Smooth muscle cell (in vitro differentiated cells): ENCODE measurements at regions not wholly inside any gene's neighbourhood (a gene's known extent, or its start where the extent isn't known, plus 50 kb on each side); places are given as distances from the start of the nearest gene placed in this dataset.

ENCODE experiments used
- DNase-seq: peaks from one replicate; lab custom pipeline; 2025; ENCODE audit not compliant: unreplicated experiment; lab: John Stamatoyannopoulos, UW
- H2AFZ ChIP-seq: fragments of 200-600 bp; sonication (generic); 2 replicates; pipeline ENCODE4 v1.6.0; 2016; ENCODE audit warnings: antibody characterized with exemption, low read depth, mild to moderate bottlenecking
- H3F3A ChIP-seq: fragments of 200-600 bp; sonication (generic); 2 replicates; pipeline ENCODE4 v1.6.0; 2017; ENCODE audit warnings: antibody characterized with exemption, low read depth
- H3K27ac ChIP-seq: fragments of 200-600 bp; sonication (generic); 2 replicates; pipeline ENCODE4 v1.5.1; 2016; ENCODE audit warnings: low read depth, mild to moderate bottlenecking
- H3K27me3 ChIP-seq: fragments of 200-600 bp; sonication (generic); 2 replicates; pipeline ENCODE4 v1.6.1; 2016; ENCODE audit warnings: low read depth, mild to moderate bottlenecking
- H3K36me3 ChIP-seq: fragments of 200-600 bp; sonication (generic); 2 replicates; pipeline ENCODE4 v1.5.1; 2016; ENCODE audit warnings: low read depth
- H3K4me1 ChIP-seq: fragments of 200-600 bp; sonication (generic); 2 replicates; pipeline ENCODE4 v1.5.1; 2016; ENCODE audit warnings: low read depth
- H3K4me2 ChIP-seq: fragments of 200-600 bp; sonication (generic); 2 replicates; pipeline ENCODE4 v1.6.0; 2016; ENCODE audit warnings: mild to moderate bottlenecking
- H3K4me3 ChIP-seq: fragments of 200-600 bp; sonication (generic); 2 replicates; pipeline ENCODE4 v1.5.1; 2016; ENCODE audit warnings: mild to moderate bottlenecking
- H3K79me2 ChIP-seq: fragments of 200-600 bp; sonication (generic); 2 replicates; pipeline ENCODE4 v1.6.0; 2016; ENCODE audit warnings: low read depth, mild to moderate bottlenecking
- H3K9ac ChIP-seq: fragments of 200-600 bp; sonication (generic); 2 replicates; pipeline ENCODE4 v1.6.0; 2016; ENCODE audit warnings: low read depth
- H3K9me3 ChIP-seq: fragments of 200-600 bp; sonication (generic); replicated peaks from 2 replicates; pipeline ENCODE4 v1.5.1; 2016; ENCODE audit warnings: low read depth
- H4K20me1 ChIP-seq: fragments of 200-600 bp; sonication (generic); 2 replicates; pipeline ENCODE4 v1.6.0; 2016; ENCODE audit warnings: low read depth
- CTCF ChIP-seq: fragments of 200-600 bp; sonication (generic); IDR thresholded peaks from 2 replicates; pipeline ENCODE4 v1.5.1; 2017; ENCODE audit warnings: borderline replicate concordance, mild to moderate bottlenecking, antibody characterized with exemption; ENCODE audit not compliant: insufficient read depth, poor library complexity, severe bottlenecking
- WGBS: methylation state at CpG from one replicate; pipeline ENCODE4 v1.1.7; 2016; ENCODE audit warnings: low lambda C conversion rate; 5-methylcytosine and 5-hydroxymethylcytosine counted together

- H2AFZ ChIP-seq = no peak overlapping the region
- peaks cover 45% of the 10 kb centered on the region for H3K79me2 ChIP-seq
- H3K27ac ChIP-seq = no peak overlapping the region
- peaks cover 10% of the 10 kb centered on the region for H4K20me1 ChIP-seq
- no peaks in the 10 kb centered on the region for H3K9me3 ChIP-seq
- DNase-seq = no peak
- no peaks in the 10 kb centered on the region for H3F3A ChIP-seq
- WGBS = 100% methylated on average over 3 of the region's 3 CpGs
- no peak overlapping the region for H3K4me2 ChIP-seq
- H3K9ac ChIP-seq = no peak overlapping the region
- no peaks in the 10 kb centered on the region for H3K36me3 ChIP-seq
- no peak for TF ChIP-seq CTCF
- H3K4me3 ChIP-seq = no peak overlapping the region
- H3K4me1 ChIP-seq = peaks cover under 1% of the 10 kb centered on the region
- H3K27me3 ChIP-seq = no peaks in the 10 kb centered on the region
Observed at GRCh38 chr3:15851735-15852134, 54.0 kb upstream of the ANKRD28 start.

DNA sequence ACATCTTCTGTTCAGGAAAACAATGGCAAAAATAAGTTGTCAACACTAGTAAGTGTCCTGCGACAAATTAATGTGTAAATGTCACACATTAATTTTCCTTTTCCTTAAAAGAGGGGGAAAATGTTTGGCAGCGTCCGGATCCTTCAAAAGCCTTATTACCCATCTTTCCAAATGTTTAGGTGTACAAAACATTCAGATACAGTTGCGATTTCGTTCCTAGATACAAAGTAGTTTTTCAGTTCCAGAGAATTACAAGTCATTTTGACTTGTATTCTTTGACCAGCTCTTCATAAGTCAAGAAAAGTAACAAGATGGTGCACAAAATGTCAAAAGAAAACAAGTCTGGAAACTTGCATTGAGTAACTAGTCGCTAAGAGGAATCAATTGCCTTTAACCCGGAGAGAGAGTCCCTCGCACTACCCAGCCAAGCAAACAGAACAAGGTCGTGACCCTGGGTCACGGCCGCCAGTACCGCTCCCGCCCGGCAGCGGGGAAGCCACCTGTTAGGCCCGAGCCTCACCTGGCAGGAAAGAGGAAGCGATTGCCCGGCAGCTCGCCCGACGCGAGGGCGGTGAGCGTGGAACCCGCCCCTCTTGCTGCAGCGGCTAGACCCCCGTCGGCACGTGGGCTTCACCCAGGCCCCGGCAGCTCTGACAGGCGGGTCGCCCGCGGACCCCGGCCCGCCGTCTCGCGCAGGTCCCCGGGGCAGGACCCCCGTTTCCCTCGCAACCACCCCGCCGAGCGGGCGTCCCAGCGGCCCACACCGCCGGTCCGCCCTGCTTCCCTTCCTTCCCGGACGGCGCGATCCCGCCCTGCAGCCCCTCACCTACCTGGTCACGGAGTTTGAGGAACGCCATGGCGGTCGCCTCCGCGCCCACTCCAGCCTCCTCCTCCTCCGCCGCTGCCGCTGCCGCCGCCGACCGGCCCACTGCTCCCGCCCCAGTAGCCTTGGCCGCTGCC, 61.0 kb upstream of the ANKRD28 start:
- Histone ChIP-seq H3K27me3 (no peaks in the 10 kb centered on the region), H3K4me2 (peak overlapping the region; percentile 92), H3K4me1 (peaks cover 9% of the 10 kb centered on the region), H3K79me2 (peaks cover 47% of the 10 kb centered on the region), H2AFZ (peak overlapping the region; percentile 95), H3K9ac (peak overlapping the region; percentile 70), H3K27ac (no peak overlapping the region), H4K20me1 (peaks cover 5% of the 10 kb centered on the region), H3K9me3 (no peaks in the 10 kb centered on the region), H3K4me3 (peak overlapping the region; percentile 91), H3K36me3 (no peaks in the 10 kb centered on the region), H3F3A (peaks cover 7% of the 10 kb centered on the region)
- WGBS = 5% methylated on average over 54 of the region's 70 CpGs
- no peak for DNase-seq
- no peak for TF ChIP-seq CTCF

- Histone ChIP-seq H3K36me3 (no peaks in the 10 kb centered on the region), H3K4me1 (peaks cover 9% of the 10 kb centered on the region), H3K9ac (peak overlapping the region; percentile 70), H4K20me1 (peaks cover 5% of the 10 kb centered on the region), H3K27ac (no peak overlapping the region), H3F3A (peaks cover 7% of the 10 kb centered on the region), H3K27me3 (no peaks in the 10 kb centered on the region), H2AFZ (peak overlapping the region; percentile 95), H3K4me2 (peak overlapping the region; percentile 92), H3K4me3 (peak overlapping the region; percentile 91), H3K9me3 (no peaks in the 10 kb centered on the region), H3K79me2 (peaks cover 41% of the 10 kb centered on the region)
- no peak for TF ChIP-seq CTCF
- DNase-seq = peak; percentile 34
- no CpG with 5 or more reads among the region's 73 CpGs for WGBS
Observed at GRCh38 chr3:15859507-15860013, 61.8 kb upstream of the ANKRD28 start.
